ENCODE measurements at regions not wholly inside any gene's neighbourhood (a gene's known extent, or its start where the extent isn't known, plus 50 kb on each side); places are given as distances from the start of the nearest gene placed in this dataset.

- H3K27ac Mint-ChIP-seq: no peak overlapping the region
Measured at GRCh38 chr5:6914347-6914746, 201.1 kb downstream of the TENT4A start.

GRCh38 chr5:6915574-6915973, 202.3 kb downstream of the TENT4A start:
- ChIA-PET CTCF (no interaction called here), POLR2A (no interaction called here)
- Histone ChIP-seq H3K27ac (ENCODE audit: low read length in 2 of 2) (no peak overlapping the region), H3K4me1 (ENCODE audit: control insufficient read depth in 2 of 2, insufficient read depth in 2 of 2, low read length in 2 of 2) (no peaks in the 10 kb centered on the region), H3K9ac (ENCODE audit: low read length) (no peak overlapping the region), H3K4me3 (ENCODE audit: control extremely low read depth in 1 of 5, extremely low read depth in 1 of 5, insufficient read depth in 1 of 5, low read depth in 2 of 5, low read length in 4 of 5) (no peak overlapping the region), H3K27me3 (replicated peaks in 1 of 4; ENCODE audit: control extremely low read depth in 1 of 4, control insufficient read depth in 3 of 4, insufficient read depth in 4 of 4, low read length in 3 of 4) (no peaks in the 10 kb centered on the region), H2AFZ (ENCODE audit: insufficient read depth, low read depth, low read length, poor library complexity, severe bottlenecking) (no peak overlapping the region), H3K79me2 (ENCODE audit: control insufficient read depth, insufficient read depth, low read length) (no peaks in the 10 kb centered on the region), H3K4me2 (replicated peaks; ENCODE audit: low read depth, low read length, poor library complexity, severe bottlenecking) (no peak overlapping the region), H4K20me1 (ENCODE audit: control insufficient read depth, insufficient read depth, low read length, poor library complexity, severe bottlenecking) (no peaks in the 10 kb centered on the region), H3K36me3 (replicated peaks in 1 of 2; ENCODE audit: control extremely low read depth in 1 of 2, control insufficient read depth in 1 of 2, extremely low read depth in 1 of 2, insufficient read depth in 2 of 2, low read length in 1 of 2) (no peaks in the 10 kb centered on the region), H3K9me3 (ENCODE audit: control extremely low read depth in 1 of 3, control insufficient read depth in 2 of 3, insufficient read depth in 1 of 3, low read length in 2 of 3) (no peaks in the 10 kb centered on the region)
- TF ChIP-seq EZH2 (IDR thresholded peaks at IDR 0.05; ENCODE audit: borderline replicate concordance, insufficient read depth, low read depth, low read length, poor library complexity, severe bottlenecking) (no peak), CTCF (IDR thresholded peaks at IDR 0.05) (no peak)
- DNase-seq (no peak), ATAC-seq (ENCODE audit: low read depth) (no peak)
- no peak overlapping the region for H3K4me3 Mint-ChIP-seq
- no peak overlapping the region for H3K27ac Mint-ChIP-seq
- 86% methylated on average over 1 of the region's 3 CpGs for WGBS (ENCODE audit: insufficient coverage)
- peaks cover 2% of the 10 kb centered on the region for H3K27me3 Mint-ChIP-seq
- peaks cover 3% of the 10 kb centered on the region for H3K9me3 Mint-ChIP-seq (ENCODE audit: insufficient read depth)
- intact Hi-C loops (cut with micrococcal nuclease): no loop called here
- H3K4me1 Mint-ChIP-seq: no peaks in the 10 kb centered on the region

More at GRCh38 chr5:6914347-6914746, 201.1 kb downstream of the TENT4A start:
- DNase-seq (no peak), ATAC-seq (ENCODE audit: low read depth) (no peak)
- H3K9me3 Mint-ChIP-seq (ENCODE audit: insufficient read depth): peaks cover 3% of the 10 kb centered on the region
- TF ChIP-seq CTCF (IDR thresholded peaks at IDR 0.05): no peak
- no peak for TF ChIP-seq EZH2 (IDR thresholded peaks at IDR 0.05; ENCODE audit: borderline replicate concordance, insufficient read depth, low read depth, low read length, poor library complexity, severe bottlenecking)
- intact Hi-C loops (cut with micrococcal nuclease): no loop called here
- H3K4me2 ChIP-seq (replicated peaks; ENCODE audit: low read depth, low read length, poor library complexity, severe bottlenecking): no peak overlapping the region
- POLR2A ChIA-PET: no interaction called here
- no peaks in the 10 kb centered on the region for H3K27me3 ChIP-seq (replicated peaks in 1 of 4; ENCODE audit: control extremely low read depth in 1 of 4, control insufficient read depth in 3 of 4, insufficient read depth in 4 of 4, low read length in 3 of 4)
- H3K79me2 ChIP-seq (ENCODE audit: control insufficient read depth, insufficient read depth, low read length): no peaks in the 10 kb centered on the region
- H3K9me3 ChIP-seq (ENCODE audit: control extremely low read depth in 1 of 3, control insufficient read depth in 2 of 3, insufficient read depth in 1 of 3, low read length in 2 of 3): no peaks in the 10 kb centered on the region
- no peaks in the 10 kb centered on the region for H3K4me1 ChIP-seq (ENCODE audit: control insufficient read depth in 2 of 2, insufficient read depth in 2 of 2, low read length in 2 of 2)
- H2AFZ ChIP-seq (ENCODE audit: insufficient read depth, low read depth, low read length, poor library complexity, severe bottlenecking): no peak overlapping the region
- H3K9ac ChIP-seq (ENCODE audit: low read length): no peak overlapping the region
- CTCF ChIA-PET: no interaction called here
- 72% methylated on average over 2 of the region's 2 CpGs for WGBS (ENCODE audit: insufficient coverage)
- H3K4me3 ChIP-seq (ENCODE audit: control extremely low read depth in 1 of 5, extremely low read depth in 1 of 5, insufficient read depth in 1 of 5, low read depth in 2 of 5, low read length in 4 of 5): no peak overlapping the region
- H3K4me3 Mint-ChIP-seq: no peak overlapping the region
- H3K27ac ChIP-seq (ENCODE audit: low read length in 2 of 2): no peak overlapping the region
- no peaks in the 10 kb centered on the region for H4K20me1 ChIP-seq (ENCODE audit: control insufficient read depth, insufficient read depth, low read length, poor library complexity, severe bottlenecking)
- peaks cover 2% of the 10 kb centered on the region for H3K27me3 Mint-ChIP-seq
- no peaks in the 10 kb centered on the region for H3K36me3 ChIP-seq (replicated peaks in 1 of 2; ENCODE audit: control extremely low read depth in 1 of 2, control insufficient read depth in 1 of 2, extremely low read depth in 1 of 2, insufficient read depth in 2 of 2, low read length in 1 of 2)
- H3K4me1 Mint-ChIP-seq: no peaks in the 10 kb centered on the region
